CD8-positive, alpha-beta memory T cell (primary cell): ENCODE measurements at regions not wholly inside any gene's neighbourhood (a gene's known extent, or its start where the extent isn't known, plus 50 kb on each side); places are given as distances from the start of the nearest gene placed in this dataset.
A peak's percentile ranks its signal among the peaks of the same experiment; 100 is the strongest.

ENCODE experiments used
- CTCF ChIA-PET: fragments of 350-600 bp; sonication (Branson Sonifier 250); formaldehyde crosslinking; loops from one replicate; lab custom pipeline; 2021; ENCODE audit warnings: antibody characterized with exemption; lab: Charles Lee
- POLR2A ChIA-PET: fragments of 350-600 bp; sonication (Branson Sonifier 250); formaldehyde crosslinking; loops from one replicate; lab custom pipeline; 2021; ENCODE audit warnings: antibody characterized with exemption; lab: Charles Lee
- DNase-seq, 5 donors: peaks; one replicate each; pipeline versions ENCODE4 v3.0.0 to v3.0.0-alpha.2; 2020 to 2022; ENCODE audit warnings: mixed read lengths in 1 of 5
- H3K27ac ChIP-seq: one replicate; pipeline ENCODE4 v1.7.0; 2013; ENCODE audit warnings: low read depth, mild to moderate bottlenecking, low read length, moderate library complexity
- H3K27me3 ChIP-seq: 2 replicates; pipeline ENCODE4 v1.7.0; 2013; ENCODE audit warnings: low read length, mild to moderate bottlenecking; ENCODE audit not compliant: insufficient read depth, poor library complexity, severe bottlenecking
- H3K36me3 ChIP-seq: 2 replicates; pipeline ENCODE4 v1.7.0; 2013; ENCODE audit warnings: mild to moderate bottlenecking, low read length, moderate library complexity; ENCODE audit not compliant: insufficient read depth
- H3K4me1 ChIP-seq: 2 replicates; pipeline ENCODE4 v1.7.0; 2013; ENCODE audit warnings: mild to moderate bottlenecking, low read length, moderate library complexity; ENCODE audit not compliant: insufficient read depth
- H3K4me3 ChIP-seq: 2 replicates; pipeline ENCODE4 v1.7.0; 2013; ENCODE audit warnings: mild to moderate bottlenecking, low read length
- H3K9me3 ChIP-seq: 2 replicates; pipeline ENCODE4 v1.7.0; 2013; ENCODE audit warnings: mild to moderate bottlenecking, low read length
- H3K27ac Mint-ChIP-seq, 8 donors: one replicate each; pipeline ENCODE4 v1.8.0; 2020 to 2021; ENCODE audit warnings: mixed read lengths in 8 of 8, mild to moderate bottlenecking in 6 of 8, inconsistent platforms in 3 of 8, moderate library complexity in 3 of 8
- H3K27me3 Mint-ChIP-seq, 2 donors: one replicate each; pipeline ENCODE4 v1.8.0; 2020 to 2021; ENCODE audit warnings: mixed read lengths in 2 of 2, mild to moderate bottlenecking in 1 of 2, moderate library complexity in 1 of 2
- H3K36me3 Mint-ChIP-seq, 3 donors: one replicate each; pipeline ENCODE4 v1.8.0; 2020 to 2021; ENCODE audit warnings: mixed read lengths in 3 of 3, inconsistent platforms in 1 of 3, mild to moderate bottlenecking in 1 of 3
- H3K4me1 Mint-ChIP-seq, 3 donors: one replicate each; pipeline ENCODE4 v1.8.0; 2020 to 2021; ENCODE audit warnings: mixed read lengths in 3 of 3, inconsistent platforms in 1 of 3, mild to moderate bottlenecking in 1 of 3
- H3K4me3 Mint-ChIP-seq, 7 donors: one replicate each; pipeline ENCODE4 v1.8.0; 2020 to 2021; ENCODE audit warnings: mixed read lengths in 7 of 7, mild to moderate bottlenecking in 6 of 7, moderate library complexity in 4 of 7, inconsistent platforms in 2 of 7
- H3K9me3 Mint-ChIP-seq, 5 donors: one replicate each; pipeline ENCODE4 v1.8.0; 2020 to 2022; ENCODE audit warnings: mixed read lengths in 5 of 5, mild to moderate bottlenecking in 3 of 5, moderate library complexity in 2 of 5, inconsistent platforms in 1 of 5

DNA sequence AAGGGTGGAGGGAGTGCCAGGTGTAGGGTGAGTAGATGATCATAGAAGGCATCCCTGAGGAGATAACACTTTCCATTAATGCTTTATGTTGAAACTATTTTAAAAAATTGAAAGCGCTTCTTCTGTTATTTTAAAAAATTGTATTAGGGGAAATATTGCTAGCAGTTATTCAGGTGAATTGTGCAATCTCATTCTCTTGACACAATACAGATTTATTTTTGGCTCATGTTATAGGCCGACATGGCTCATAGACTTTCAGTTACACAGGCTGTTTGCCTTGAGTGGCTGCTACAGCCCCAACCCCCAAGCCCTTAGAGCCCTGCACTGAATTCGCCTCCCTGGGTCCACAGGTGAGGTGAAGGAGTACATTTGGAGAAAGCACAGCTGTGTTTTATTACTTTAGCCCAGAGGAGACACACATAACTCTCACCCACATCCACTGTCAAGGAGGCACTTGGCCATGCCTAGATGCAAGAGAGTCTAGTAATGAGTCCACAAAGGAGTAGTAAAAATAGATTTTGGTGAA, 228.2 kb downstream of the RFPL4B start:
- Histone ChIP-seq H3K4me1 (no peaks in the 10 kb centered on the region), H3K36me3 (no peaks in the 10 kb centered on the region), H3K27ac (no peak overlapping the region), H3K27me3 (no peaks in the 10 kb centered on the region), H3K4me3 (no peak overlapping the region), H3K9me3 (no peaks in the 10 kb centered on the region)
- no peaks in the 10 kb centered on the region for H3K4me1 Mint-ChIP-seq
- H3K4me3 Mint-ChIP-seq = no peak overlapping the region
- no peaks in the 10 kb centered on the region for H3K9me3 Mint-ChIP-seq
- no peak for DNase-seq
- H3K27me3 Mint-ChIP-seq = no peaks in the 10 kb centered on the region
- CTCF ChIA-PET = no interaction called here
- H3K27ac Mint-ChIP-seq = no peak overlapping the region
- POLR2A ChIA-PET = no interaction called here
- no peaks in the 10 kb centered on the region for H3K36me3 Mint-ChIP-seq

DNA sequence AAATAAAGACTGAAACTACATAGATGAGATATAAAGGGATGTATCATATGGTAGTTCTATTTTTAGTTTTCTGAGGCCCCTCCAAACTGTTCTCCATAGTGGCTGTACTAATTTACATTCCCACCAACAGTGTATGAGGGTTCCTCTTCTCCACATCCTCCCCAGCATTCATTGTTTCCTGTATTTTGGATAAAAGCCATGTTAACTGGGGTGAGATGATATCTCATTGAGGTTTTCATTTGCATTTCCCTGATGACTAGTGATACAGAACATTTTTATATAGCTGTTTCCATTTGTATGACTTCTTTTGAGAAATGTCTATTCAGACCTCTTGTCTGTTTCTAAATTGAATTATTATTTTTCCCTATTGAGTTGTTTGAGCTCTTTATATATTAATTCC, 229.3 kb downstream of the RFPL4B start:
- CTCF ChIA-PET = no interaction called here
- Histone ChIP-seq H3K4me1 (no peaks in the 10 kb centered on the region), H3K36me3 (no peaks in the 10 kb centered on the region), H3K4me3 (no peak overlapping the region), H3K27me3 (no peaks in the 10 kb centered on the region), H3K9me3 (no peaks in the 10 kb centered on the region), H3K27ac (no peak overlapping the region)
- no peaks in the 10 kb centered on the region for H3K4me1 Mint-ChIP-seq
- no peaks in the 10 kb centered on the region for H3K27me3 Mint-ChIP-seq
- H3K9me3 Mint-ChIP-seq = no peaks in the 10 kb centered on the region
- no peak overlapping the region for H3K27ac Mint-ChIP-seq
- POLR2A ChIA-PET = no interaction called here
- no peaks in the 10 kb centered on the region for H3K36me3 Mint-ChIP-seq
- H3K4me3 Mint-ChIP-seq = no peak overlapping the region
- no peak for DNase-seq

DNA sequence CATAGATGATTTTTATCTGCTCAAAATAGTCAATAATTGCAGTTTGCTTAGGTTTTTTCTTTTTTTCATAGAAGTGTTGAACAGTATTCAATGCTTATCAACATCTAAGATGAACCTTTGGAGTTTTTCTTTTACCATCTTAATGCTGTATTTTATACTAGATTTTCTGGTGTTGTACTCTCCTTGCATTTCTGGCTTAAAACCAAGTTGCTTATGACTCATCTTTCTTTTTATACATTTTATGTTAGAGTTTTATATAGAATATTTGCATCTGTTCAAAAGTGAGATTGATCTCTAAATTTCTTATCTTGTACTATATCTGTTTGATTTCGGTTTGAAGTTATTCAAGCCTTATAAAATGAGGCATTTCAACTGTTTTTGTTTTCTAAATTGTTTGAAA, 232.5 kb downstream of the RFPL4B start:
- DNase-seq = no peak
- H3K27me3 Mint-ChIP-seq = no peaks in the 10 kb centered on the region
- no peaks in the 10 kb centered on the region for H3K4me1 Mint-ChIP-seq
- Histone ChIP-seq H3K4me3 (no peak overlapping the region), H3K27me3 (no peaks in the 10 kb centered on the region), H3K36me3 (no peaks in the 10 kb centered on the region), H3K4me1 (no peaks in the 10 kb centered on the region), H3K9me3 (no peaks in the 10 kb centered on the region), H3K27ac (no peak overlapping the region)
- H3K9me3 Mint-ChIP-seq = peaks cover 0 to 18% (median 0%) of the 10 kb centered on the region in 5 donors
- ChIA-PET CTCF (no interaction called here), POLR2A (no interaction called here)
- H3K4me3 Mint-ChIP-seq = no peak overlapping the region
- H3K36me3 Mint-ChIP-seq = no peaks in the 10 kb centered on the region
- H3K27ac Mint-ChIP-seq = no peak overlapping the region

DNA sequence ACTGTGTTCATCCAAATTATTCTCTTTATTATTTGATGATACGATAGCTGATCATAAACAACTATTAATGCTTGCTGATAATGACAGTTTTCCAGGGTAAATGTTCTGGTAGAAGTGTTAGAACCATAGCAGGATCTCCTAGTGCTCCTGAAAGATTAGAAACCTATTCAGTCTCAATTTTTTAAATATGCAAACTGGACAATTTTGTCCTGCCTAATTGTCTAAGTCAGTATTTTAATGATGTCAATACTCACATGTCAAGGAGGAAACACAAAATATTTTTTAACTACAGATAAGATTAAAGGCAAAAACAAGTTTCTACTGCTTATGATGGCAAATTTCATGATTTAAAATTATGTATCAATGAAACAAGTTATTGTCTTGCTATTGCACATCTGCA, 233.9 kb downstream of the RFPL4B start:
- ChIA-PET POLR2A (no interaction called here), CTCF (no interaction called here)
- H3K4me3 Mint-ChIP-seq = no peak overlapping the region

DNA sequence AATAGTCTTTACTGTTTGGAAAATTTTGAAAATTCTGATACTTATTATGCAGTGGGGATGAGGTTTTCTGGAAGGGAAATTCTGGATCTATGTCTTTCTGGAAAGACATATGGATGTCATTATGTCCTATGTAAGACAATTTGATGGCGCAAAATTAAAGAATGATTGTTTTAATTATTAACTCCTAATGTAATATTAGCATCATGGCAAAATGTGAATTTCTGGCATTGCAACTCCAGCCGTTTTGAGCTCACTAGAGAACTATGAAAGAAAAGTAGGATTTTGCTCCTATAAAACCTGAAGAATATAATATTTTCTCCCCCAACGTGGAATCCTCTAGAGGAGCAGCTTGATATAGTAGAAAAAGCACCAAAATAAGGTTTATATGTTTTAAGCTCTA, 243.2 kb downstream of the RFPL4B start:
- Mint-ChIP-seq H3K4me1 (no peaks in the 10 kb centered on the region), H3K4me3 (no peak overlapping the region)

More for the DNA sequence above, 233.9 kb downstream of the RFPL4B start:
- Histone ChIP-seq H3K9me3 (no peaks in the 10 kb centered on the region), H3K36me3 (no peaks in the 10 kb centered on the region), H3K27me3 (no peaks in the 10 kb centered on the region), H3K4me1 (no peaks in the 10 kb centered on the region), H3K27ac (no peak overlapping the region), H3K4me3 (no peak overlapping the region)
- no peak for DNase-seq
- H3K27ac Mint-ChIP-seq = no peak overlapping the region
- H3K4me1 Mint-ChIP-seq = no peaks in the 10 kb centered on the region
- no peaks in the 10 kb centered on the region for H3K36me3 Mint-ChIP-seq
- peaks cover 0 to 21% (median 0%) of the 10 kb centered on the region in 5 donors for H3K9me3 Mint-ChIP-seq
- H3K27me3 Mint-ChIP-seq = no peaks in the 10 kb centered on the region

DNA sequence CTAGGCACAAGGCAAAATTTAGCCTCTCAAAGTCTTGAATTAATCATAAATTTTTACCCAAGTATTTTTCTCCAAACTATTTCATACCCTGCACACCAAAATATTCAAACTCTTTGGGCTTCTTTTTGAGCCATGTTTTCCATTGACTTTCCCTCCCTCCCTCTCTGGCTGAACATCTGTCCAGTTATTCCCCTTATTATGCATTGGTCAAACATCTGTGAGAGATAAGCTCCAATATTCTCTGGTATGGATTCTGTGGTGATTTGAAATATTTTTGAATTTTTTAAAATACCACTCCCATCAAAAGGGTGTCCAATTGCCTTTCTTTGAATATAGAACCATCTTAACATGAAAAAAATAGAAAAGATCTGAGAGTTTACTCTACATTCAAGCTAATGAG, 244.2 kb downstream of the RFPL4B start:
- Histone ChIP-seq H3K27me3 (no peaks in the 10 kb centered on the region), H3K9me3 (peaks cover 5% of the 10 kb centered on the region), H3K27ac (no peak overlapping the region), H3K4me1 (no peaks in the 10 kb centered on the region), H3K4me3 (no peak overlapping the region), H3K36me3 (no peaks in the 10 kb centered on the region)
- H3K9me3 Mint-ChIP-seq = peaks cover 0 to 13% (median 2%) of the 10 kb centered on the region in 5 donors
- no peak for DNase-seq
- H3K36me3 Mint-ChIP-seq = no peaks in the 10 kb centered on the region
- H3K4me3 Mint-ChIP-seq = no peak overlapping the region
- ChIA-PET CTCF (no interaction called here), POLR2A (no interaction called here)
- no peaks in the 10 kb centered on the region for H3K27me3 Mint-ChIP-seq
- no peak overlapping the region for H3K27ac Mint-ChIP-seq
- H3K4me1 Mint-ChIP-seq = no peaks in the 10 kb centered on the region

More for the DNA sequence above, 243.2 kb downstream of the RFPL4B start:
- CTCF ChIA-PET = no interaction called here
- no peak overlapping the region for H3K27ac ChIP-seq
- no peaks in the 10 kb centered on the region for H3K4me1 ChIP-seq
- no peaks in the 10 kb centered on the region for H3K27me3 Mint-ChIP-seq
- POLR2A ChIA-PET = no interaction called here
- H3K9me3 ChIP-seq = peaks cover 5% of the 10 kb centered on the region
- no peaks in the 10 kb centered on the region for H3K36me3 ChIP-seq
- H3K4me3 ChIP-seq = no peak overlapping the region
- H3K27ac Mint-ChIP-seq = no peak overlapping the region
- DNase-seq = no peak
- H3K36me3 Mint-ChIP-seq = no peaks in the 10 kb centered on the region
- H3K27me3 ChIP-seq = no peaks in the 10 kb centered on the region
- peaks cover 0 to 13% (median under 1%) of the 10 kb centered on the region in 5 donors for H3K9me3 Mint-ChIP-seq

DNA sequence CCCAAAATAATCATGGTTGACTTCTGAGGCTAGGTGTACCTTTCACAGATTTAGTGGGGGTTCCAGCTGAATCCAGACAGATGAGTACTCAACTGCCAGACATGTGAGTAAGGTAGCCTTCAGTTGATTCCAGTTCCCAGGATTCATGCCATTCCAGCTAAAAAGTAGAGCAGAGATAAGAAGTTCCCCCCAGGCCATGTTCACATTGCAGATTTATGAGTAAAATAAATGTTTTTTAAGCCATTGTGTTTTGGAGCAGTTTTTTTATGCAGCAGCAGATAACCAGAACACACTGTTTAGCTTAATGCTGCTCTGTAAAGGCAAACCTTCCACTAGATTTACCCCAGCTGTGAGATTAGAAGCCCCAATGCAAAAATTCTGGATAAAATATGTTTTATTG, 245.0 kb downstream of the RFPL4B start:
- ChIA-PET CTCF (no interaction called here), POLR2A (no interaction called here)
- no peaks in the 10 kb centered on the region for H3K4me1 Mint-ChIP-seq
- Histone ChIP-seq H3K27me3 (no peaks in the 10 kb centered on the region), H3K4me1 (no peaks in the 10 kb centered on the region), H3K36me3 (no peaks in the 10 kb centered on the region), H3K9me3 (peaks cover 5% of the 10 kb centered on the region), H3K27ac (no peak overlapping the region), H3K4me3 (no peak overlapping the region)
- H3K27ac Mint-ChIP-seq = no peak overlapping the region
- no peaks in the 10 kb centered on the region for H3K36me3 Mint-ChIP-seq
- peaks cover 0 to 13% (median 2%) of the 10 kb centered on the region in 5 donors for H3K9me3 Mint-ChIP-seq
- no peak for DNase-seq
- H3K4me3 Mint-ChIP-seq = no peak overlapping the region
- H3K27me3 Mint-ChIP-seq = no peaks in the 10 kb centered on the region

DNA sequence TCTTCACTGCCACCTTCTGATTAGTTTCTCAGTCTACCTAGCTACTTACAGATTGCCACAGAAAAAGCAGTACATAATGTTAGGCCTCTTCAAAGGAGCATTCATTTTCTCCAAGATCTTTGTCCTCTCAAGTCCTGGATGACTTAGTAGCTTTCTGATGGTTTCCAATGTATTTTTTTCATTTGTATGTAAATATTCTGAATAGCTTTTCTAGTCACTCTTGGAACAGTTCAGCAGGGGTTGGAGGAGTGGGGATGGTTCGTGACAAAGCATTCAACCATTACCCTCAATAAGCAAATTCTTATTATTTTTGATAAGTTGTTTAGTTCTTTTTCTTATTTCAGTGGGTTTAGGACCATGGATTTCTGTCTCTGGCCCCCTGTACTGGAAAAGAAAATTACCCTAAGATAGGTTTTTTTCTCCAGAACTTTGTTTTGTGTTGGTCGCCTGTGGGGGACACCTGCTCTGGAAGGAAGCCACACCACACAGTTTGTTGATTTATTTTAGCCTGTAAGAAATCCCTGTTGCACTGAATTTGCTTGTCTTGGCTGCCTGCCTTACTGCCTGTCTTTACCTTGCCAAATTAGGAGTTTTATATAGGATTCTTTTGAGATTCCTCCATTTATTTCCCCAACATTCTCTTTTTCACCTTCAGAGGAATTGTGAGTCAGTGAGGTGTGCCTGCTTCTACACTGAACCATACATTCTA, 247.9 kb downstream of the RFPL4B start:
- Mint-ChIP-seq H3K9me3 (peaks cover 0 to 13% (median 2%) of the 10 kb centered on the region in 5 donors), H3K4me3 (no peak overlapping the region), H3K27ac (peak overlapping the region in 1 of 8 donors; percentile 58), H3K27me3 (no peaks in the 10 kb centered on the region), H3K4me1 (no peaks in the 10 kb centered on the region), H3K36me3 (no peaks in the 10 kb centered on the region)
- Histone ChIP-seq H3K27ac (no peak overlapping the region), H3K27me3 (no peaks in the 10 kb centered on the region), H3K36me3 (no peaks in the 10 kb centered on the region), H3K4me1 (no peaks in the 10 kb centered on the region), H3K4me3 (no peak overlapping the region), H3K9me3 (peaks cover 5% of the 10 kb centered on the region)
- ChIA-PET CTCF (no interaction called here), POLR2A (no interaction called here)
- no peak for DNase-seq
